ENCODE measurements at regions not wholly inside any gene's neighbourhood (a gene's known extent, or its start where the extent isn't known, plus 50 kb on each side); places are given as distances from the start of the nearest gene placed in this dataset.
"Not testable (repeated sequence)": the region's sequence is repeated elsewhere in the genome, so short reads cannot be mapped to it uniquely, and the experiment has no call there.

- no peak for DNase-seq
Measured at GRCh38 chr4:126957987-126958386, 674.8 kb upstream of the INTU start.

DNA sequence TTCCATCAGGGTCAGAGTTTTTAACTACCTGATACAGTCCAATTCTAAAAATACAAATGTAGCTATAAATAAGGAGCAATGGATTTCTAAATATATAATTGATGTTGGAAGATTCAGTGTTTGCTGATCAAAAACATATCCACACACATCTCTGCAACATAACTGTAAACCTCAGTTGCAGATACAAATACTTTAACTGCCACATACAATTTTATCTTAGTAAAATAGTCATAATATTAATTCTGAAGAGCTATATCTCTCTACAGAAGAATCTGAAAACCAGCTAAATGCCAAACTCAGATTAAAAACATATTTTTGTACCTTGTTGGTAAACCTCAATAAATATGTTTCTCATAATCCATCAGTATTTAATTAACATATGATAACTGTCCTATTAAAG lies 674.3 kb upstream of the INTU start:
- DNase-seq: no peak

GRCh38 chr4:126959056-126959745 lies 673.6 kb upstream of the INTU start:
- no peak for DNase-seq

DNA sequence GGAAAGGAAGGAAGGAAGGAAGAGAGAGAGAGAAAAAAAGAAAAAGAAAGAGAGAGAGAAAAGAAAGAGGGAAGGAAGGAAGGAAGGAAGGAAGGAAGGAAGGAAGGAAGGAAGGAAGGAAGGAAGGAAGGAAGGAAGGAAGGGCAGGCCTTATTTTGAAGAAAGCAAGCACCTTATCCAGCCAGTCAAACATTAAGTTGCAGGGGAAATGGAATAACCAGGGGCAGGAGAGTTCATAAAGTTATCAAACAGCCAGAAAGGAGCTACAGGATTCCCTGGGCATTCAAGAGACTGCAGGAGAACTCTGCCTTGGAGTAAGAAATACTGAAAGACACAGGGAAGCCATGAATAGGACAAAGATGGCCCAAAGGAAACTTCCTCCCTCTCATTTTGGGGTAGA lies 672.0 kb upstream of the INTU start:
- DNase-seq: no peak

GRCh38 chr4:126961661-126962060 lies 671.1 kb upstream of the INTU start:
- no peak for DNase-seq

- DNase-seq: no peak
Measured at GRCh38 chr4:126965877-126966276, 666.9 kb upstream of the INTU start.

DNA sequence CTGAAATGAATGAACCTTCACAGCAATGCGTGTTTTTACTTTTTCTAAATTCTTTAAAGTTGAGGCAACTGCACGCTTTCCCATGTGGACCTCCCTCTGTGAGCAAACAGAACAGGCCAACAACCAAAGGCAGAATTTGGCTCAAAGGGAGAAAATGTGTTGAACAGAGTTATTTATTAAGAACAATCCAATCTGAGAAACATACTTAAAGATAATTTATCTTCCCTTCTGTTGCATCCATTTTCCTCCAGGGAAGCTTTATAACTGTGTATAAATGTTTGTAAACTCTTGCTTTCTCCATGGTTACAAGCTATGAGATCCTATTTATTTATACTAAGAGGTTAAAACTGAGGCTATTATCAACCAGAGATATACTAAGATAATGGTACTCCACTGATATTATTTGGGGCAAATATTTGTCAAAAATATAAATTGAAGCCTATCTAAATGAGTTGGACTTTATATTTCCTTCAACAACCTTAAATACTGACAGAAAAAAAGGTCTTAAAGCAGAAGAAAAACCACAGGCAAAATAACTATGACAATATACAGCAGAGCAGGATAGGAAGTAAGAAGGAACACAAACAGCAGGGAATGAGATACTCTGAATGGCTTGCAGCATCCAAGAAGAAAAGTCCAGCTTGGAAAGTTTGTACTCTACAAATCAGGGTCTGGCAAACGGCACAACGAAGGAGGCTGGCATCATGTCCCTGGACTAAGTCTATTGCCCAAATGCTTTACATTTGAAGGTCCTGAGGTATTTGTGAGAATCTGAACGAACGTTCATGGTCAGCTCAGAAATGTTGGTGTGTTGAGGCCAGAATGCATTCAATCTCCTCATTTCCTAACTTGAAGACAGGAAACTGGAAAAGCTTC lies 663.2 kb upstream of the INTU start:
- no peak for DNase-seq

DNA sequence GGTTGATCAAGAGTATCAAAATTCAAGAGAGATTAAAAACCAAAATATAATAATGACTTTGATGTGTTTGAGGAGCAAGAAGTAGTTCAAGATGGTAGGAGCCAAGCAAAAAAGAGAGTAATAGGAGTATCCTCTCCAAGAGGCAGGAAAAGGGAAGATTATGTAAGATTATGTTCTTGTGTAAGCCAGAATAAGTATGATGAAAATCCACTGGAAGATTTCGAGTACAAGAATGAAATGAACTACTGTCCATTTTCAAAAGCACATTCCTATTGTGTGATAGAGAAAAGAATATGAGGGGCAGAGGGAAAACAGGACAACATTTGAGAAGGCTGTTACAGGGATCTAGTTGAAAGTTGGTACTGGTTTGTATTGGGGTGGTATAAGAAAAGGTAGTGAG lies 659.6 kb upstream of the INTU start:
- no peak for DNase-seq

- DNase-seq: no peak
Measured at GRCh38 chr4:126976850-126977632, 655.7 kb upstream of the INTU start.

GRCh38 chr4:126986005-126986404 lies 646.8 kb upstream of the INTU start:
- DNase-seq: no peak

- DNase-seq: no peak
Measured at GRCh38 chr4:126986828-126987227, 645.9 kb upstream of the INTU start.

DNA sequence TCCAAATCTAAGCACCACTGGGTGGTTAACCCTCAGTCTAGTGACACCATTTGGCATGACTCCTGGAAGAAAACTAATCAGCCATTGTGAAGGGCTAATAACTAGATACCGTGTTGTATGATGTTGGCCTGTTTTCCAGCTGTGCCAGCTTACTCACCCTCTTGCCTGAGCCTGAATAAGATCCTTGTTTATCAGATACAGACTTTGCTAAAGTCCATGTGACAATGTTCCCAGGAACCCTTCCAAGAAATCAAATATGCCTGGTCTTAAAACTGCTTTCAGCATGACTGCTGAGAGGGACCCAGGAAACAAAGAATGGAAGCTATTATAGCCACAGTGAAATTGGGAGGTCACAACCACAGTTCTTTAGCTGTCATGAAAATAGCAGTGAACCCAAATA lies 640.8 kb upstream of the INTU start:
- DNase-seq: no peak

- DNase-seq: no peak
Measured at GRCh38 chr4:126992910-126993309, 639.8 kb upstream of the INTU start.

- DNase-seq: no peak
Measured at GRCh38 chr4:126993351-126993750, 639.4 kb upstream of the INTU start.

- no peak for DNase-seq
Measured at GRCh38 chr4:126995235-126995634, 637.5 kb upstream of the INTU start.

DNA sequence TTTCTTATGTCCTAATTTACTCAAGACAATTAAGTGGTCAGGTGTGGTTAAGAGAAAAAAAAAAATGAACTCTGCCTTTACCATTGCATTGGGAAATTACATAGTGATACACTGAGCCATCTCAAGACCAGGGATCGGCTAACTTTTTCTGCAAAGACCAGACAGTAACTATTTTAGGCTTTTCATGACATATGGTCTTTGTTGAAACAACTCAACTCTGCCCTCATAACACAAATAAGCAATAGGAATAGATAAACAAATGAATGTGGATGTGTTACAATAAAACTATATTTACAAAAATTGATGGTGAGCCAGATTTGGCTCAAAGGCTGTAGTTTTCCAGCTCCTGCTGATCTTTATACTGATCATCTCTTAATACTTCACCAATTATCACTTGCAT lies 632.6 kb upstream of the INTU start:
- DNase-seq: no peak

GRCh38 chr4:127000846-127001245 lies 631.9 kb upstream of the INTU start:
- DNase-seq: no peak

DNA sequence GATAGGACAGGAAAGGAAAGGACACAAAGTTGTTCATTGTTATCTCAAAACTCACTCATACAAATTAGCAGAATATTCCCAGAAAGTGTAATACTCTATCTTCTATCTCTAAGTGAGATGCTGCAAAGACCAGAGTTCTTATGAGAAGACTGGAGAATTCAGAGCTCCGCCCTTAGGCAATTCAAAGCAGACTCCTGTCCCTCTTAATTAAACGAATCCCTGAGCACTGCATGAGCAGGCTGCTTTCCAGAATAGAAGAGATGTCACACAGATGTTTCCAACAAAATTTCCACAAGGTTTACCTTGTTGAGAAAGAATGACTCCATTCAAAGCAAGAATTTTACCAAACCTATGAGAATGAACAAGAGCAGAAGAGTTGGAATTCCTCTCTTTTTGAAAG lies 630.8 kb upstream of the INTU start:
- DNase-seq: no peak

GRCh38 chr4:127006446-127006877 lies 626.3 kb upstream of the INTU start:
- DNase-seq: no peak

GRCh38 chr4:127007305-127007704 lies 625.5 kb upstream of the INTU start:
- DNase-seq: no peak

DNA sequence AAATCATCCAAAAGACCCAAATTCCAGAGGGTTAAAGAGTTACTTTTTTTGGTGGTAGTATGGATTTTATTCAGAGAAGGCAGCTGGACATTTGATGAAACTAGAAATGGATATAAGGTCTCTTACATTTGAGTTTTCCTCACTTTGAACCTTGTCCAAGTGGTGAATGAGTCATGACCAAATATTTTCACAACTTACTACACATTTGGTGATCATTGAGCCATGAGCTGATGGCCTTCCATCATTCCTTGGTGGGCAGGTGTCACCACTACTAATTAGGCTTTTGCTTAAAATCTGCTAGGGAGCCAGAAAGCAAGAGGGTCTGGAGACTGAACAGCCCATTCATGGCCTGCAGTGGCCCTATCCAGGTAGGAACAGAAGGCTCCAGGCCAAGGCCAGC lies 620.2 kb upstream of the INTU start:
- DNase-seq: no peak

DNA sequence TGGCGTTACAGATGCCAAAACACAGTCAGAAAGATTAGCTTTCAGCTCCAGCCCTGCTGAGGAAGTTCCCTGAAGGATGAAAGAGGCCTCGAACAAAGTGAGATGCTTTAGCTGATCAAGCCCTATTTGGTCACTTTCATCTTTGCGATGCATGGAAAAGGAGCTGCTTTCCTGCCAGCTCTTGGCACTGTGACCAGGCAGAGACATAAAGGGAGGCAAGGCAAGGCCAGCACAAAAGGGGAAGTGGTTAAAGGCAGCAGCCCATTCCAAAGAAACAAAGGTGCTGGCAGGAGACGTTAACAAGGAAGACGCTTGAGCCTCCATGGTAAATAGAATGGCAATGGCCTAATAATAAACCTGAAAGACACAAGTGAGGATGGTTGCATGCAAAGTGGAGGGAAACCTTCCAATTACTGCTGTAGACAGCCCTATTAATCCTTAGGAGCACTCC lies 617.1 kb upstream of the INTU start:
- no peak for DNase-seq

DNA sequence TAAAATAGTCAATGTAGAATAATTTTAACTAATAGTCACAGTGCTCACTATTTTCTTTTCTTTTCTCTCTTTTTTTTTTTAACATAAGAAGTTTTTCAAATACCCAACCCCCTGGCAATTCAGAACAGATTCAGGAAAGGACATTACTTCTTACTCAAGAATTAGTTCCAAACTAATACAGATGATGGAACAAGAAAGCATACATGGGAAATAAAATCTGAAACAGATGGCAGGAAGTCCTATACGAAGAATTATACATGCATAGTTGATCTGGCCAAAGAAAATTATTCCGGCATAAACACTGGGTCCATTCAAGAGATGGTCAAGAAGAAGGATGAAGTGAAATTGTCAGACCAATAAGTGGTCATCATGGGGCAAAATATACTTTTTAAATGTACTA lies 614.4 kb upstream of the INTU start:
- DNase-seq: no peak

DNA sequence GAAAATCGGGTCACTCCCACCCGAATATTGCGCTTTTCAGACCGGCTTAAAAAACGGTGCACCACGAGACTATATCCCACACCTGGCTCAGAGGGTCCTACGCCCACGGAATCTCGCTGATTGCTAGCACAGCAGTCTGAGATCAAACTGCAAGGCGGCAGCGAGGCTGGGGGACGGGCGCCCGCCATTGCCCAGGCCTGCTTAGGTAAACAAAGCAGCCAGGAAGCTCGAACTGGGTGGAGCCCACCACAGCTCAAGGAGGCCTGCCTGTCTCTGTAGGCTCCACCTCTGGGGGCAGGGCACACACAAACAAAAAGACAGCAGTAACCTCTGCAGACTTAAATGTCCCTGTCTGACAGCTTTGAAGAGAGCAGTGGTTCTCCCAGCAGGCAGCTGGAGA lies 611.9 kb upstream of the INTU start:
- DNase-seq: not testable (repeated sequence)

Measured in suppressor macrophage treated with lipopolysaccharide for 1 hour (primary cell).